GM12878 (cell line): ENCODE measurements at regions not wholly inside any gene's neighbourhood (a gene's known extent, or its start where the extent isn't known, plus 50 kb on each side); places are given as distances from the start of the nearest gene placed in this dataset.

Source experiments
- ATAC-seq: fragments of 200-7000 bp; cut with Tn5 transposase; 3 replicates; pipeline ENCODE4 v1.9.1; 2020; ENCODE audit warnings: mild to moderate bottlenecking, moderate library complexity
- BruUV-seq: library from RNA; stranded (reverse); fragments of 400-500 nt; replicated peaks from 2 replicates; lab custom pipeline; 2021; lab: Mats Ljungman, UMichigan
- CTCF ChIA-PET: fragments of 300-600 bp; sonication (Branson Sonifier 250); formaldehyde crosslinking; extraction: SDS; loops from one replicate; lab custom pipeline; 2021; ENCODE audit warnings: inconsistent platforms; lab: Yijun Ruan, JAX
- POLR2A ChIA-PET: fragments of 350-600 bp; formaldehyde crosslinking; extraction: SDS; loops from one replicate; lab custom pipeline; 2021; ENCODE audit warnings: inconsistent platforms; lab: Charles Lee
- RAD21 ChIA-PET: fragments of 300-600 bp; sonication (Branson Sonifier 250); formaldehyde crosslinking; loops from one replicate; lab custom pipeline; 2023; ENCODE audit warnings: antibody characterized with exemption; ENCODE audit not compliant: unreplicated experiment; lab: Charles Lee
- SMC1A ChIA-PET: fragments of 300-600 bp; sonication (Branson Sonifier 250); formaldehyde crosslinking; loops from one replicate; lab custom pipeline; 2023; ENCODE audit not compliant: unreplicated experiment, uncharacterized antibody; lab: Charles Lee
- DNase-seq: peaks from one replicate; pipeline ENCODE4 v3.0.0-alpha.2; 2011; ENCODE audit warnings: low read depth, low spot score
- FAIRE-seq: peaks from 3 replicates; lab custom pipeline; 2011; peaks lifted over from hg19 to GRCh38; lab: Jason Lieb, UNC
- H2AFZ ChIP-seq: 2 replicates; pipeline ENCODE4 v1.6.0; 2011; ENCODE audit warnings: low read depth, low read length, control low read depth; ENCODE audit not compliant: control insufficient read depth
- H3K27ac ChIP-seq: 2 replicates; pipeline ENCODE4 v1.5.1; 2011; ENCODE audit warnings: control low read depth; ENCODE audit not compliant: control insufficient read depth, insufficient read depth
- H3K27me3 ChIP-seq, 2 experiments: replicated peaks in 1 of 2; 2 replicates each; pipeline versions ENCODE4 v1.6.0 to v1.6.1; 2011; ENCODE audit warnings: low read length in 1 of 2; ENCODE audit not compliant: control insufficient read depth in 2 of 2, insufficient read depth in 2 of 2
- H3K36me3 ChIP-seq, 2 experiments: 2 replicates each; pipeline ENCODE4 v1.5.1; 2011; ENCODE audit warnings: low read length in 1 of 2; ENCODE audit not compliant: control insufficient read depth in 2 of 2, insufficient read depth in 2 of 2
- H3K4me1 ChIP-seq: 2 replicates; pipeline ENCODE4 v1.6.1; 2011; ENCODE audit warnings: mild to moderate bottlenecking, low read length, moderate library complexity, mixed read lengths; ENCODE audit not compliant: control insufficient read depth, insufficient read depth
- H3K4me2 ChIP-seq: 2 replicates; pipeline ENCODE4 v1.6.0; 2011; ENCODE audit warnings: control low read depth; ENCODE audit not compliant: control insufficient read depth, insufficient read depth
- H3K4me3 ChIP-seq: fragments of 200-600 bp; sonication (generic); 2 replicates; pipeline ENCODE4 v1.5.1; 2016
- H3K79me2 ChIP-seq: 2 replicates; pipeline ENCODE4 v1.6.0; 2011; ENCODE audit warnings: low read length; ENCODE audit not compliant: control insufficient read depth, insufficient read depth
- H3K9ac ChIP-seq: 2 replicates; pipeline ENCODE4 v1.8.0; 2011; ENCODE audit warnings: low read length, control low read depth, mixed read lengths; ENCODE audit not compliant: control insufficient read depth, insufficient read depth
- H3K9me3 ChIP-seq: replicated peaks from 3 replicates; pipeline ENCODE4 v1.5.1; 2011; ENCODE audit warnings: mild to moderate bottlenecking, low read length; ENCODE audit not compliant: control insufficient read depth, insufficient read depth
- H4K20me1 ChIP-seq: 2 replicates; pipeline ENCODE4 v1.6.0; 2011; ENCODE audit not compliant: control insufficient read depth, insufficient read depth
- ATF2 ChIP-seq: IDR thresholded peaks from 2 replicates; pipeline ENCODE4 v1.6.1; 2012; ENCODE audit warnings: low read length, inconsistent platforms
- CHD1 ChIP-seq: IDR thresholded peaks from 2 replicates; pipeline ENCODE4 v1.6.1; 2012; ENCODE audit warnings: low read depth, low read length, improper control_type of control experiment
- FOS ChIP-seq: IDR thresholded peaks from 3 replicates; pipeline ENCODE4 v1.6.1; 2011; ENCODE audit warnings: borderline replicate concordance; ENCODE audit not compliant: insufficient read length; ENCODE audit errors: extremely low read depth
- HDGF ChIP-seq: fragments of 450-650 bp; IDR thresholded peaks from 2 replicates; pipeline ENCODE4 v1.6.1; 2016; ENCODE audit warnings: antibody characterized with exemption
- JUNB ChIP-seq: IDR thresholded peaks from 2 replicates; pipeline ENCODE4 v1.6.1; 2016; ENCODE audit warnings: antibody characterized with exemption, mild to moderate bottlenecking
- LARP7 ChIP-seq: fragments of 450-650 bp; IDR thresholded peaks from 2 replicates; pipeline ENCODE4 v1.6.1; 2017; ENCODE audit warnings: mild to moderate bottlenecking
- NR2F1 ChIP-seq: fragments of 450-650 bp; conservative IDR thresholded peaks from 2 replicates; pipeline ENCODE4 v1.6.1; 2017; ENCODE audit warnings: mild to moderate bottlenecking
- PAX5 ChIP-seq: IDR thresholded peaks from 2 replicates; pipeline ENCODE4 v1.6.1; 2011; ENCODE audit warnings: low read depth, low read length, borderline replicate concordance
- PKNOX1 ChIP-seq: fragments of 450-650 bp; IDR thresholded peaks from 2 replicates; pipeline ENCODE4 v1.6.1; 2016; ENCODE audit warnings: mild to moderate bottlenecking
- RB1 ChIP-seq: fragments of 450-650 bp; formaldehyde crosslinking; IDR thresholded peaks from 2 replicates; pipeline ENCODE4 v1.6.1; 2017; ENCODE audit warnings: mild to moderate bottlenecking, borderline replicate concordance
- ZNF592 ChIP-seq: fragments of 450-650 bp; IDR thresholded peaks from 2 replicates; pipeline ENCODE4 v1.6.1; 2017; ENCODE audit warnings: mild to moderate bottlenecking, moderate library complexity
- ZZZ3 ChIP-seq: IDR thresholded peaks from 2 replicates; pipeline ENCODE4 v1.6.1; 2011; ENCODE audit warnings: low read depth; ENCODE audit not compliant: control insufficient read depth, insufficient read length
- WGBS: methylation state at CpG from one replicate; pipeline ENCODE4 v1.1.6; 2016; ENCODE audit warnings: low lambda C conversion rate; ENCODE audit not compliant: insufficient replicate concordance, insufficient coverage; ENCODE audit errors: missing lambda C conversion rate; 5-methylcytosine and 5-hydroxymethylcytosine counted together
- in situ Hi-C: fragments of 300-500 bp; cut with MboI; formaldehyde crosslinking; loops from 9 replicates; pipeline ENCODE4 v1.14.3; 2018; ENCODE audit warnings: mixed read lengths
- intact Hi-C: fragments of 100-400 bp; cut with micrococcal nuclease; formaldehyde crosslinking; loops from one replicate; pipeline ENCODE4 v1.14.2; 2022; ENCODE audit not compliant: unreplicated experiment
- TF ChIP-seq, protein P1 (sequence below): fragments of 450-650 bp; conservative IDR thresholded peaks from 2 replicates; pipeline ENCODE4 v1.6.1; 2017; ENCODE audit warnings: mild to moderate bottlenecking, moderate library complexity

- ATAC-seq (no peak), FAIRE-seq (no peak), DNase-seq (no peak)
- Histone ChIP-seq H3K27ac (no peak overlapping the region), H3K27me3 (no peaks in the 10 kb centered on the region), H3K9ac (no peak overlapping the region), H3K79me2 (no peaks in the 10 kb centered on the region), H3K4me1 (no peaks in the 10 kb centered on the region), H3K4me3 (no peak overlapping the region), H3K9me3 (no peaks in the 10 kb centered on the region), H2AFZ (no peak overlapping the region), H3K4me2 (no peak overlapping the region), H3K36me3 (no peaks in the 10 kb centered on the region), H4K20me1 (no peaks in the 10 kb centered on the region)
- intact Hi-C loops (no loop called here), in situ Hi-C loops (no loop called here)
- ChIA-PET POLR2A (no interaction called here), CTCF (no interaction called here), RAD21 (no interaction called here), SMC1A (interaction anchor here (1.2 kb wide), 1 partner anchor 16 kb away, joined by 4 read pairs; no protein-coding TSS in a partner anchor)
- WGBS: 29% methylated on average over 6 of the region's 6 CpGs
- BruUV-seq: no TSS peak
- TF ChIP-seq NR2F1: no peak
- no peak for TF ChIP-seq ATF2
- no peak for TF ChIP-seq JUNB
- no peak for TF ChIP-seq ZNF592
- no peak for TF ChIP-seq PKNOX1
- TF ChIP-seq PAX5: no peak
- no peak for TF ChIP-seq HDGF
- TF ChIP-seq LARP7: no peak
- no peak for TF ChIP-seq FOS
- no peak for TF ChIP-seq RB1
- TF ChIP-seq ZZZ3: no peak
- no peak for TF ChIP-seq CHD1
- TF ChIP-seq, protein P1, sequence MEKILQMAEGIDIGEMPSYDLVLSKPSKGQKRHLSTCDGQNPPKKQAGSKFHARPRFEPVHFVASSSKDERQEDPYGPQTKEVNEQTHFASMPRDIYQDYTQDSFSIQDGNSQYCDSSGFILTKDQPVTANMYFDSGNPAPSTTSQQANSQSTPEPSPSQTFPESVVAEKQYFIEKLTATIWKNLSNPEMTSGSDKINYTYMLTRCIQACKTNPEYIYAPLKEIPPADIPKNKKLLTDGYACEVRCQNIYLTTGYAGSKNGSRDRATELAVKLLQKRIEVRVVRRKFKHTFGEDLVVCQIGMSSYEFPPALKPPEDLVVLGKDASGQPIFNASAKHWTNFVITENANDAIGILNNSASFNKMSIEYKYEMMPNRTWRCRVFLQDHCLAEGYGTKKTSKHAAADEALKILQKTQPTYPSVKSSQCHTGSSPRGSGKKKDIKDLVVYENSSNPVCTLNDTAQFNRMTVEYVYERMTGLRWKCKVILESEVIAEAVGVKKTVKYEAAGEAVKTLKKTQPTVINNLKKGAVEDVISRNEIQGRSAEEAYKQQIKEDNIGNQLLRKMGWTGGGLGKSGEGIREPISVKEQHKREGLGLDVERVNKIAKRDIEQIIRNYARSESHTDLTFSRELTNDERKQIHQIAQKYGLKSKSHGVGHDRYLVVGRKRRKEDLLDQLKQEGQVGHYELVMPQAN: no peak
These were observed 148.7 kb downstream of the MEX3B start for GRCh38 chr15:81897057-81897677.
